ENCODE measurements at regions not wholly inside any gene's neighbourhood (a gene's known extent, or its start where the extent isn't known, plus 50 kb on each side); places are given as distances from the start of the nearest gene placed in this dataset.

GRCh38 chr1:178039891-178040290 is 54.0 kb upstream of the RASAL2 start:
- TF ChIP-seq EGR1 (IDR thresholded peaks at IDR 0.05) (no peak), ZBTB7A (IDR thresholded peaks at IDR 0.05; ENCODE audit: low read depth) (no peak), NFIC (IDR thresholded peaks at IDR 0.05) (no peak), CREB1 (IDR thresholded peaks at IDR 0.05; ENCODE audit: low read depth) (no peak), CEBPB (IDR thresholded peaks at IDR 0.05) (no peak), TAF1 (IDR thresholded peaks at IDR 0.05; ENCODE audit: low read depth) (no peak), YY1 (IDR thresholded peaks at IDR 0.05; ENCODE audit: low read depth) (no peak), EP300 (IDR thresholded peaks at IDR 0.05; ENCODE audit: borderline replicate concordance) (no peak), TEAD4 (IDR thresholded peaks at IDR 0.05) (no peak), RAD21 (IDR thresholded peaks at IDR 0.05; ENCODE audit: low read depth) (no peak)
- TF ChIP-seq, protein P1, sequence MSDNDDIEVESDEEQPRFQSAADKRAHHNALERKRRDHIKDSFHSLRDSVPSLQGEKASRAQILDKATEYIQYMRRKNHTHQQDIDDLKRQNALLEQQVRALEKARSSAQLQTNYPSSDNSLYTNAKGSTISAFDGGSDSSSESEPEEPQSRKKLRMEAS (IDR thresholded peaks at IDR 0.05), result no peak
- TF ChIP-seq, protein P2, sequence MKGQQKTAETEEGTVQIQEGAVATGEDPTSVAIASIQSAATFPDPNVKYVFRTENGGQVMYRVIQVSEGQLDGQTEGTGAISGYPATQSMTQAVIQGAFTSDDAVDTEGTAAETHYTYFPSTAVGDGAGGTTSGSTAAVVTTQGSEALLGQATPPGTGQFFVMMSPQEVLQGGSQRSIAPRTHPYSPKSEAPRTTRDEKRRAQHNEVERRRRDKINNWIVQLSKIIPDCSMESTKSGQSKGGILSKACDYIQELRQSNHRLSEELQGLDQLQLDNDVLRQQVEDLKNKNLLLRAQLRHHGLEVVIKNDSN (IDR thresholded peaks at IDR 0.05), result no peak

Data from Ishikawa (cell line).